ENCODE measurements at regions not wholly inside any gene's neighbourhood (a gene's known extent, or its start where the extent isn't known, plus 50 kb on each side); places are given as distances from the start of the nearest gene placed in this dataset.
"Not testable (repeated sequence)": the region's sequence is repeated elsewhere in the genome, so short reads cannot be mapped to it uniquely, and the experiment has no call there.

- POLR2A ChIA-PET; H3K27ac Mint-ChIP-seq; ATAC-seq; DNase-seq (ENCODE audit: low spot score); H3K27me3 Mint-ChIP-seq (ENCODE audit: low read depth); H3K36me3 Mint-ChIP-seq; H3K9me3 Mint-ChIP-seq; H3K4me3 Mint-ChIP-seq: not testable (repeated sequence)
- CTCF ChIA-PET: interaction anchor here (1.0 kb wide), 1 partner anchor 31 kb away, joined by 3 read pairs; no protein-coding TSS in a partner anchor
- peaks cover 24% of the 10 kb centered on the region for H3K4me1 Mint-ChIP-seq
Measured at GRCh38 chr9:83189026-83189425, 126.1 kb upstream of the RASEF start.

GRCh38 chr9:83188277-83188676 lies 125.3 kb upstream of the RASEF start:
- Mint-ChIP-seq H3K27me3 (ENCODE audit: low read depth) (peaks cover 10% of the 10 kb centered on the region; the same call in 1 of the 2 replicates), H3K4me1 (peaks cover 28% of the 10 kb centered on the region), H3K27ac (no peak overlapping the region), H3K36me3 (no peaks in the 10 kb centered on the region), H3K4me3 (no peak overlapping the region), H3K9me3 (no peaks in the 10 kb centered on the region)
- DNase-seq (ENCODE audit: low spot score) (no peak), ATAC-seq (no peak)
- POLR2A ChIA-PET: no interaction called here
- CTCF ChIA-PET: interaction anchor here (1.0 to 1.4 kb wide), 2 partner anchors 31 kb away, joined by 3 read pairs; no protein-coding TSS in a partner anchor
- TF ChIP-seq GABPB1 (CRISPR knock-in tag; IDR thresholded peaks at IDR 0.05) (peak; percentile 53), TP53 (CRISPR knock-in tag; IDR thresholded peaks at IDR 0.05) (no peak)

- POLR2A ChIA-PET: interaction anchor here (0.9 kb wide), 1 partner anchor 9 kb away, joined by 3 read pairs; no protein-coding TSS in a partner anchor
- Mint-ChIP-seq H3K9me3 (no peaks in the 10 kb centered on the region), H3K27ac (no peak overlapping the region; the same call in 1 of the 2 replicates), H3K4me1 (peaks cover 28% of the 10 kb centered on the region), H3K27me3 (ENCODE audit: low read depth) (peaks cover 10% of the 10 kb centered on the region; the same call in 1 of the 2 replicates), H3K36me3 (no peaks in the 10 kb centered on the region), H3K4me3 (peak overlapping the region; percentile 21)
- ATAC-seq (peak; percentile 66), DNase-seq (ENCODE audit: low spot score) (no peak)
- CTCF ChIA-PET: interaction anchor here (0.7 to 0.8 kb wide), 2 partner anchors 217 to 358 kb away, joined by 3 to 4 read pairs; no protein-coding TSS in a partner anchor
- TF ChIP-seq ZNF671 (CRISPR knock-in tag; IDR thresholded peaks at IDR 0.05) (no peak), ATF2 (CRISPR knock-in tag; IDR thresholded peaks at IDR 0.05; ENCODE audit: borderline replicate concordance, low read depth) (no peak), SMAD4 (CRISPR knock-in tag; IDR thresholded peaks at IDR 0.05) (no peak), OVOL2 (CRISPR knock-in tag; IDR thresholded peaks at IDR 0.05; ENCODE audit: borderline replicate concordance) (no peak), ZNF425 (CRISPR knock-in tag; conservative IDR thresholded peaks at IDR 0.05) (no peak), ZNF317 (CRISPR knock-in tag; IDR thresholded peaks at IDR 0.05; ENCODE audit: borderline replicate concordance, low read depth) (no peak), ATF3 (CRISPR knock-in tag; conservative IDR thresholded peaks at IDR 0.05) (no peak), RELA (CRISPR knock-in tag; IDR thresholded peaks at IDR 0.05; ENCODE audit: borderline replicate concordance) (no peak), ZNF532 (CRISPR knock-in tag; IDR thresholded peaks at IDR 0.05; ENCODE audit: borderline replicate concordance) (no peak), ARID4B (CRISPR knock-in tag; IDR thresholded peaks at IDR 0.05; ENCODE audit: borderline replicate concordance) (no peak), E2F4 (CRISPR knock-in tag; IDR thresholded peaks at IDR 0.05; ENCODE audit: borderline replicate concordance, low read depth) (no peak), ZSCAN18 (CRISPR knock-in tag; IDR thresholded peaks at IDR 0.05) (no peak)
Measured at GRCh38 chr9:83186155-83186737, 123.3 kb upstream of the RASEF start.

Data from WTC11 (cell line).